ENCODE measurements at regions not wholly inside any gene's neighbourhood (a gene's known extent, or its start where the extent isn't known, plus 50 kb on each side); places are given as distances from the start of the nearest gene placed in this dataset.

- H3K4me1 ChIP-seq (ENCODE audit: control insufficient read depth, insufficient read depth, low read length, poor library complexity, severe bottlenecking), result no peaks in the 10 kb centered on the region
- no peaks in the 10 kb centered on the region for H3K27me3 ChIP-seq (replicated peaks; ENCODE audit: control insufficient read depth, insufficient read depth, low read length, poor library complexity, severe bottlenecking)
- no peak overlapping the region for H3K4me3 ChIP-seq (ENCODE audit: insufficient read depth, low read depth, low read length, poor library complexity, severe bottlenecking)
- no peak for DNase-seq
- no peak overlapping the region for H3K27ac ChIP-seq (ENCODE audit: insufficient read depth, low read length, poor library complexity, severe bottlenecking)
- no peaks in the 10 kb centered on the region for H3K9me3 ChIP-seq (ENCODE audit: control insufficient read depth, low read length)
- no peaks in the 10 kb centered on the region for H3K36me3 ChIP-seq (ENCODE audit: control insufficient read depth, insufficient read depth, low read length)
Observed at GRCh38 chr6:1257778-1258177, 54.1 kb upstream of the FOXQ1 start.

GRCh38 chr6:1256435-1257008 is 55.4 kb upstream of the FOXQ1 start:
- H3K36me3 ChIP-seq (ENCODE audit: control insufficient read depth, insufficient read depth, low read length), result no peaks in the 10 kb centered on the region
- H3K4me3 ChIP-seq (ENCODE audit: insufficient read depth, low read depth, low read length, poor library complexity, severe bottlenecking), result no peak overlapping the region
- DNase-seq, result no peak
- H3K27ac ChIP-seq (ENCODE audit: insufficient read depth, low read length, poor library complexity, severe bottlenecking), result no peak overlapping the region
- no peaks in the 10 kb centered on the region for H3K4me1 ChIP-seq (ENCODE audit: control insufficient read depth, insufficient read depth, low read length, poor library complexity, severe bottlenecking)
- no peaks in the 10 kb centered on the region for H3K9me3 ChIP-seq (ENCODE audit: control insufficient read depth, low read length)
- no peaks in the 10 kb centered on the region for H3K27me3 ChIP-seq (replicated peaks; ENCODE audit: control insufficient read depth, insufficient read depth, low read length, poor library complexity, severe bottlenecking)

GRCh38 chr6:1255636-1256365 is 56.1 kb upstream of the FOXQ1 start:
- Histone ChIP-seq H3K27me3 (replicated peaks; ENCODE audit: control insufficient read depth, insufficient read depth, low read length, poor library complexity, severe bottlenecking) (no peaks in the 10 kb centered on the region), H3K4me3 (ENCODE audit: insufficient read depth, low read depth, low read length, poor library complexity, severe bottlenecking) (no peak overlapping the region), H3K9me3 (ENCODE audit: control insufficient read depth, low read length) (no peaks in the 10 kb centered on the region), H3K27ac (ENCODE audit: insufficient read depth, low read length, poor library complexity, severe bottlenecking) (no peak overlapping the region), H3K4me1 (ENCODE audit: control insufficient read depth, insufficient read depth, low read length, poor library complexity, severe bottlenecking) (no peaks in the 10 kb centered on the region), H3K36me3 (ENCODE audit: control insufficient read depth, insufficient read depth, low read length) (no peaks in the 10 kb centered on the region)
- DNase-seq, result no peak

- no peak for DNase-seq
- Histone ChIP-seq H3K27ac (ENCODE audit: insufficient read depth, low read length, poor library complexity, severe bottlenecking) (no peak overlapping the region), H3K36me3 (ENCODE audit: control insufficient read depth, insufficient read depth, low read length) (no peaks in the 10 kb centered on the region), H3K27me3 (replicated peaks; ENCODE audit: control insufficient read depth, insufficient read depth, low read length, poor library complexity, severe bottlenecking) (no peaks in the 10 kb centered on the region), H3K9me3 (ENCODE audit: control insufficient read depth, low read length) (no peaks in the 10 kb centered on the region), H3K4me3 (ENCODE audit: insufficient read depth, low read depth, low read length, poor library complexity, severe bottlenecking) (no peak overlapping the region), H3K4me1 (ENCODE audit: control insufficient read depth, insufficient read depth, low read length, poor library complexity, severe bottlenecking) (no peaks in the 10 kb centered on the region)
Observed at GRCh38 chr6:1254326-1254725, 57.6 kb upstream of the FOXQ1 start.

GRCh38 chr6:1253816-1254215 is 58.1 kb upstream of the FOXQ1 start:
- no peak for DNase-seq
- H3K9me3 ChIP-seq (ENCODE audit: control insufficient read depth, low read length), result no peaks in the 10 kb centered on the region
- H3K27me3 ChIP-seq (replicated peaks; ENCODE audit: control insufficient read depth, insufficient read depth, low read length, poor library complexity, severe bottlenecking), result no peaks in the 10 kb centered on the region
- no peaks in the 10 kb centered on the region for H3K36me3 ChIP-seq (ENCODE audit: control insufficient read depth, insufficient read depth, low read length)
- H3K4me1 ChIP-seq (ENCODE audit: control insufficient read depth, insufficient read depth, low read length, poor library complexity, severe bottlenecking), result no peaks in the 10 kb centered on the region
- H3K27ac ChIP-seq (ENCODE audit: insufficient read depth, low read length, poor library complexity, severe bottlenecking), result no peak overlapping the region
- H3K4me3 ChIP-seq (ENCODE audit: insufficient read depth, low read depth, low read length, poor library complexity, severe bottlenecking), result no peak overlapping the region

GRCh38 chr6:1251198-1252155 is 60.4 kb upstream of the FOXQ1 start:
- H3K27me3 ChIP-seq (replicated peaks; ENCODE audit: control insufficient read depth, insufficient read depth, low read length, poor library complexity, severe bottlenecking), result no peaks in the 10 kb centered on the region
- H3K36me3 ChIP-seq (ENCODE audit: control insufficient read depth, insufficient read depth, low read length), result no peaks in the 10 kb centered on the region
- DNase-seq, result no peak

GRCh38 chr6:1250489-1251197 is 61.3 kb upstream of the FOXQ1 start:
- no peak for DNase-seq
- Histone ChIP-seq H3K27me3 (replicated peaks; ENCODE audit: control insufficient read depth, insufficient read depth, low read length, poor library complexity, severe bottlenecking) (no peaks in the 10 kb centered on the region), H3K9me3 (ENCODE audit: control insufficient read depth, low read length) (no peaks in the 10 kb centered on the region), H3K4me3 (ENCODE audit: insufficient read depth, low read depth, low read length, poor library complexity, severe bottlenecking) (no peak overlapping the region), H3K36me3 (ENCODE audit: control insufficient read depth, insufficient read depth, low read length) (no peaks in the 10 kb centered on the region), H3K4me1 (ENCODE audit: control insufficient read depth, insufficient read depth, low read length, poor library complexity, severe bottlenecking) (no peaks in the 10 kb centered on the region), H3K27ac (ENCODE audit: insufficient read depth, low read length, poor library complexity, severe bottlenecking) (no peak overlapping the region)

More at GRCh38 chr6:1251198-1252155, 60.4 kb upstream of the FOXQ1 start:
- no peak overlapping the region for H3K4me3 ChIP-seq (ENCODE audit: insufficient read depth, low read depth, low read length, poor library complexity, severe bottlenecking)
- H3K27ac ChIP-seq (ENCODE audit: insufficient read depth, low read length, poor library complexity, severe bottlenecking), result no peak overlapping the region
- no peaks in the 10 kb centered on the region for H3K4me1 ChIP-seq (ENCODE audit: control insufficient read depth, insufficient read depth, low read length, poor library complexity, severe bottlenecking)
- no peaks in the 10 kb centered on the region for H3K9me3 ChIP-seq (ENCODE audit: control insufficient read depth, low read length)

- H3K4me3 ChIP-seq (ENCODE audit: insufficient read depth, low read depth, low read length, poor library complexity, severe bottlenecking), result no peak overlapping the region
- H3K36me3 ChIP-seq (ENCODE audit: control insufficient read depth, insufficient read depth, low read length), result no peaks in the 10 kb centered on the region
- DNase-seq, result no peak
- H3K9me3 ChIP-seq (ENCODE audit: control insufficient read depth, low read length), result no peaks in the 10 kb centered on the region
- no peaks in the 10 kb centered on the region for H3K27me3 ChIP-seq (replicated peaks; ENCODE audit: control insufficient read depth, insufficient read depth, low read length, poor library complexity, severe bottlenecking)
- H3K27ac ChIP-seq (ENCODE audit: insufficient read depth, low read length, poor library complexity, severe bottlenecking), result no peak overlapping the region
- H3K4me1 ChIP-seq (ENCODE audit: control insufficient read depth, insufficient read depth, low read length, poor library complexity, severe bottlenecking), result no peaks in the 10 kb centered on the region
Observed at GRCh38 chr6:1247894-1248293, 64.0 kb upstream of the FOXQ1 start.

- H3K27ac ChIP-seq (ENCODE audit: insufficient read depth, low read length, poor library complexity, severe bottlenecking), result no peak overlapping the region
- no peak for DNase-seq
- no peaks in the 10 kb centered on the region for H3K36me3 ChIP-seq (ENCODE audit: control insufficient read depth, insufficient read depth, low read length)
Observed at GRCh38 chr6:1247056-1247455, 64.8 kb upstream of the FOXQ1 start.

More at GRCh38 chr6:1247056-1247455, 64.8 kb upstream of the FOXQ1 start:
- Histone ChIP-seq H3K4me3 (ENCODE audit: insufficient read depth, low read depth, low read length, poor library complexity, severe bottlenecking) (no peak overlapping the region), H3K4me1 (ENCODE audit: control insufficient read depth, insufficient read depth, low read length, poor library complexity, severe bottlenecking) (no peaks in the 10 kb centered on the region), H3K9me3 (ENCODE audit: control insufficient read depth, low read length) (no peaks in the 10 kb centered on the region), H3K27me3 (replicated peaks; ENCODE audit: control insufficient read depth, insufficient read depth, low read length, poor library complexity, severe bottlenecking) (no peaks in the 10 kb centered on the region)

Data from effector memory CD4-positive, alpha-beta T cell (primary cell).